SU-DHL-6 (cell line): ENCODE measurements at regions not wholly inside any gene's neighbourhood (a gene's known extent, or its start where the extent isn't known, plus 50 kb on each side); places are given as distances from the start of the nearest gene placed in this dataset.

Source experiments
- EZH2phosphoT487 ChIP-seq: fragments of 200-600 bp; sonication (generic), shearing (Covaris generic); conservative IDR thresholded peaks from 2 replicates; pipeline ENCODE4 v1.6.1; 2018; ENCODE audit warnings: mild to moderate bottlenecking, antibody characterized with exemption, low read length, moderate library complexity, mixed read lengths
- TF ChIP-seq, protein P1 (sequence below): fragments of 200-600 bp; sonication (generic); IDR thresholded peaks from one replicate; pipeline ENCODE4 v1.5.1; 2017; ENCODE audit warnings: antibody characterized with exemption, mild to moderate bottlenecking, low read length, moderate library complexity; ENCODE audit not compliant: insufficient read depth, poor library complexity, severe bottlenecking

DNA sequence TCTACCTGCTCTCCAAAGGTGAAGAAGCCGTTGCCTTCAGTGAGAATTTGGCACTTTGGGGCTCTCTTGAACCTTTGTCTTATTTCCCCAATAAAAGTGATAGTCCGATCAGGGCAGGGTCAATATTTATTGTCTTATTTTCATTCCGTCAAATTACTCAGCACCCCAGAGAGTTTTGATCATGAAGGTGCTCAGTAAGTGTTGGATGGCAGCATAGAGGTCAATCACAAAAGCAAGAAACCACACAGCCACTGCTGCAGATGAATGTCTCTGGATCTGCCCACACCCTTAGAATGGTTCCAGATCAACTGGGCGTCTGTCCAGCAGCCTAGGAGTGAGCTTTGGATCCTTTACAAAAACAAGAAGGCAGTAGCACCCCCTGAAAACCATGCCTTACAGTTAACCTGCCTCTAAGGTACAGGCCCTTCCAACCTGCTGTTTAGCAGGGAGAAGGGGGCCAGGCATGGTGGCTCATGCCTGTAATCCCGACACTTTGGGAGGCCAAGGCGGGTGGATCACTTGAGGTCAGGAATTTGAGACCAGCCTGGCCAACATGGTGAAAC lies 97.3 kb downstream of the PSMG1 start:
- TF ChIP-seq, protein P1, sequence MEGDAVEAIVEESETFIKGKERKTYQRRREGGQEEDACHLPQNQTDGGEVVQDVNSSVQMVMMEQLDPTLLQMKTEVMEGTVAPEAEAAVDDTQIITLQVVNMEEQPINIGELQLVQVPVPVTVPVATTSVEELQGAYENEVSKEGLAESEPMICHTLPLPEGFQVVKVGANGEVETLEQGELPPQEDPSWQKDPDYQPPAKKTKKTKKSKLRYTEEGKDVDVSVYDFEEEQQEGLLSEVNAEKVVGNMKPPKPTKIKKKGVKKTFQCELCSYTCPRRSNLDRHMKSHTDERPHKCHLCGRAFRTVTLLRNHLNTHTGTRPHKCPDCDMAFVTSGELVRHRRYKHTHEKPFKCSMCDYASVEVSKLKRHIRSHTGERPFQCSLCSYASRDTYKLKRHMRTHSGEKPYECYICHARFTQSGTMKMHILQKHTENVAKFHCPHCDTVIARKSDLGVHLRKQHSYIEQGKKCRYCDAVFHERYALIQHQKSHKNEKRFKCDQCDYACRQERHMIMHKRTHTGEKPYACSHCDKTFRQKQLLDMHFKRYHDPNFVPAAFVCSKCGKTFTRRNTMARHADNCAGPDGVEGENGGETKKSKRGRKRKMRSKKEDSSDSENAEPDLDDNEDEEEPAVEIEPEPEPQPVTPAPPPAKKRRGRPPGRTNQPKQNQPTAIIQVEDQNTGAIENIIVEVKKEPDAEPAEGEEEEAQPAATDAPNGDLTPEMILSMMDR, result no peak
- TF ChIP-seq EZH2phosphoT487, result no peak
